Suprapubic skin (tissue), 4 donors: ENCODE measurements at regions not wholly inside any gene's neighbourhood (a gene's known extent, or its start where the extent isn't known, plus 50 kb on each side); places are given as distances from the start of the nearest gene placed in this dataset.

ENCODE experiments used
- CTCF ChIP-seq, 2 donors: fragments of 200-600 bp in 1 of 2; fragments of 450-650 bp in 1 of 2; sonication (generic) in 1 of 2; IDR thresholded peaks; one replicate each; pipeline ENCODE4 v1.5.1; 2016 to 2019; ENCODE audit warnings: antibody characterized with exemption in 2 of 2, mild to moderate bottlenecking in 1 of 2, moderate library complexity in 1 of 2
- POLR2A ChIP-seq, 2 donors: fragments of 450-650 bp; IDR thresholded peaks; one replicate each; pipeline ENCODE4 v1.6.1; 2017; ENCODE audit warnings: antibody characterized with exemption in 2 of 2, mild to moderate bottlenecking in 2 of 2, moderate library complexity in 2 of 2
- POLR2AphosphoS5 ChIP-seq, 3 donors: sonication (generic); formaldehyde crosslinking; IDR thresholded peaks; one replicate each; pipeline ENCODE4 v1.6.1; 2017; ENCODE audit warnings: antibody characterized with exemption in 3 of 3

GRCh38 chr13:84566780-84567179 lies 684.5 kb upstream of the SLITRK1 start:
- TF ChIP-seq CTCF (IDR thresholded peaks at IDR 0.05) (no peak), POLR2A (IDR thresholded peaks at IDR 0.05) (no peak), POLR2AphosphoS5 (IDR thresholded peaks at IDR 0.05) (no peak)
